ENCODE measurements at regions not wholly inside any gene's neighbourhood (a gene's known extent, or its start where the extent isn't known, plus 50 kb on each side); places are given as distances from the start of the nearest gene placed in this dataset.

DNA sequence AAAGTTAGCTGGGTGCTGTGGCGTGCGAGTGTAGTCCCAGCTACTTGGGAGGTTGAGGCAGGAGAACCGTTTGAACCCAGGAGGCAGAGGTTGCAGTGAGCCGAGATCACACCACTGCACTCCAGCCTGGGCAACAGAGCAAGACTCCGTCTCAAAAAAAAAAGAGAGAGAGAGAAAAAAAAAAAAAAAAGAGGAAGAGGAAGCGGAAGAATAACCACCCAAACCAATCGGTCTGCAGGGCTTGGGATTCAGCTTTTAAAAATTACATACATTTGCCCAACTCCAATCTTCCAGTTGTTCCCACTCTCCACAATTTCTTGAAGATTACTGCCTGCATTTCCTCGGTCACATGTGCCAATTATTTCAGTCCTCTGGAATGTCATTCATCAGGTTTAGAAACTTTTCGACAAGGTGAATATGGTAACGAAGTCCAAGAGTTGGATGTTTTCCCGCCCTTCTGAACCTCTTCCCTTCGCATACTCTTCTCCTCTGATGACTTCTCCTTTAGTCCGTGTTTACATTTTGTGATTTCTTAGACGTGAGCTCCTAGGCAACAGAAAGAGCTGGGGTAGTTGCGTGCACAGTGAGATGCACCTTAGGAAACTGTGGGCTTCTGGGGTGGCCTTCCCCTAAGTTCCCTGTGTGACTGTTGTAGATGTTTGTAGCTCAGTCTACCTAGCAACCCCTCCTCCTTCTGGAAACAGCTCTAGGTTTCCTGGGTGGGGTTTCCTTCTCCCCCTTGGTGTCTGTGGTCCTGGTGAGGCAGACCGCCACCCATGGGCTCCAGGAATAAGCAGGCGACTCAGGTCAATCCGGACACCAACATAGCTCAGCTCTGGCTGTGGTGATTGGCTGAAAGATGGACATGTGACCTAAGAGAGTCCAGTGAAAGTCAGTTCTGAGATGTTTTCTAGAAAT is 63.0 kb upstream of the NCOA3 start:
- TF ChIP-seq EP300 (IDR thresholded peaks at IDR 0.05) (no peak), POLR2AphosphoS5 (IDR thresholded peaks at IDR 0.05) (no peak)
- TF ChIP-seq, protein P1, sequence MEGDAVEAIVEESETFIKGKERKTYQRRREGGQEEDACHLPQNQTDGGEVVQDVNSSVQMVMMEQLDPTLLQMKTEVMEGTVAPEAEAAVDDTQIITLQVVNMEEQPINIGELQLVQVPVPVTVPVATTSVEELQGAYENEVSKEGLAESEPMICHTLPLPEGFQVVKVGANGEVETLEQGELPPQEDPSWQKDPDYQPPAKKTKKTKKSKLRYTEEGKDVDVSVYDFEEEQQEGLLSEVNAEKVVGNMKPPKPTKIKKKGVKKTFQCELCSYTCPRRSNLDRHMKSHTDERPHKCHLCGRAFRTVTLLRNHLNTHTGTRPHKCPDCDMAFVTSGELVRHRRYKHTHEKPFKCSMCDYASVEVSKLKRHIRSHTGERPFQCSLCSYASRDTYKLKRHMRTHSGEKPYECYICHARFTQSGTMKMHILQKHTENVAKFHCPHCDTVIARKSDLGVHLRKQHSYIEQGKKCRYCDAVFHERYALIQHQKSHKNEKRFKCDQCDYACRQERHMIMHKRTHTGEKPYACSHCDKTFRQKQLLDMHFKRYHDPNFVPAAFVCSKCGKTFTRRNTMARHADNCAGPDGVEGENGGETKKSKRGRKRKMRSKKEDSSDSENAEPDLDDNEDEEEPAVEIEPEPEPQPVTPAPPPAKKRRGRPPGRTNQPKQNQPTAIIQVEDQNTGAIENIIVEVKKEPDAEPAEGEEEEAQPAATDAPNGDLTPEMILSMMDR (IDR thresholded peaks at IDR 0.05), result no peak
